HG02588 (cell line): ENCODE measurements at regions not wholly inside any gene's neighbourhood (a gene's known extent, or its start where the extent isn't known, plus 50 kb on each side); places are given as distances from the start of the nearest gene placed in this dataset.
A peak's percentile ranks its signal among the peaks of the same experiment; 100 is the strongest.
"Not testable (repeated sequence)": the region's sequence is repeated elsewhere in the genome, so short reads cannot be mapped to it uniquely, and the experiment has no call there.

Experiments used
- ATAC-seq: cut with Tn5 transposase; IDR thresholded peaks from one replicate; pipeline ENCODE4 v1.9.1; 2021; ENCODE audit warnings: mild to moderate bottlenecking, moderate library complexity; ENCODE audit not compliant: unreplicated experiment

DNA sequence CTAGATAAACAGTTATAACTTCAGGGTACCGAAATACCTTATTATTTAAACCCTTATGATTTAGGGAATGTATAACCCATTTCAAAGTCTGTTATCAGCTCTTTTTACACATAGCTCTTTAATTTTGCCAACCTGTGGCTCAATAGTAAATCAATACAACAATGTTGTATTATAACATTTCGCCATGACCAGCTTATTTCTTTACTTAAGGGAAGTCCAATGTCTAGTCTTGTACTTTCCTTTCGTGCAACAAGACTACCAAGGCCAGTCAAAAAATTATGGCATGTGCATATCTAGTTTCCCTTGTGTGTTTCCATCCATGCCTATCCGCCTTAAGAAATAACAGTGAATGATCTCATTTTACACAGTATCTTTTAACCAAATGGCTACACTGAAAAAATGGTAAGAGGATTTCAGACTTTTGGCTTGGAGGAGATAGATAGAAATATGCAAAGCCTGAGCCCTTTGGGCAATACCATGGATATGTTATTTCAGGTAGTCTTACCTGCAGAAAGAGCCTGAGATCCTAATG, 239.5 kb upstream of the RPS23 start:
- ATAC-seq, result no peak

DNA sequence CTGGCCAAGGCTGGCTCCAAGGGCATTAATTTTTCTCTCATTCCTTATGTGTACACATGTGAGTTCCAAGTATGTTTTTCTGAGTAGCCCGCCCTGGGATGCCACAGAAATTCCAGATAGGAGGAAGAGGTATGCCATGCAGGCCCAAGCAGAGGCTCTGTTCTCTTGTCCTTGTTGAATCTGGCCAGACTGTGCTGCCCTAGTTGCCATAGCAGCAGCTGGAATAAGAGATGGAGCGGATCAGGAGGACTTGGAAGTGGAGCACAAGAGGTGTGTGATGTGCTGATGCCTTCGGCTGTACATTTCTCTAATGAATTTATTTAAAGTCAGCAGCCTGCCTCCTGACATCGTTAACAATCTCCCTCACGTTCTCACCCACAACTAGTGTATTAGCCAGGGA, 235.6 kb upstream of the RPS23 start:
- ATAC-seq, result no peak

DNA sequence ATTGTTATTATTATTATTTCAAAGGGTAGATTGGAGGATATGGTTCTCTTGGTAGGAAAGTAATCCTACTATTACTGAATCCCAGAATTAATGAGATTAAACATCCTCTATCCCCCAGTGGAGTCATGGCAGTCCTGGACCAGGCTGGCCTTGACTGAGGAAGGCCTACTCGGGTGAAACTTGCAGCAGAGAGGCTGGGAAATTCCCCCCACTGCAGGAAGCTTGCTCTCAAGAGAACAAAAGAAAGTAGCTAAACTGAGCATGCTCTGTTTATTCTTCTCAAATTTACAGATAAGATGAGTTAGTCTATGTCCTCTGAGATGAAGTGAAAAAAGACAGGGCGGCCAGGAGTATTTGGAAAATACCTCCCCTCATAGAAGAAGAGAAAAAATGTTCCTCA, 233.9 kb upstream of the RPS23 start:
- peak; percentile 64 for ATAC-seq

DNA sequence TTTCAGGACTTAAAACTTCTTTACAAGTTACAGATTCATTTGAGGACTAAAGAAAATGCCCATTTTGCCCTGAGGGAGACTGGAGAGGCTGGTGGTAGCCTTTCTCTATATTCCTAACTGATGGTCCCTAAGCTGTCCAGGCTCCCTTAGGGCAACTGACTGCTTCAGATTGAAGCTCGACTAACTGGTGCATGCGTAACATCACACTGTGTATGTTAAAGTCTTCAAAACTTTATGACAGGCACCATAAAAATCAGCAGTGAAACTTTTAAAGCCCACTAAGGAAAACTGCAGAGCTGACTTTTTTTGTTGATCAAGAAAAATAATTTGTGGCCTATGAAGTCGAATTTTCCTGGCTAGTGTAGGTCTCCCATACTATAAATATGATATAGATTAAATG, 233.0 kb upstream of the RPS23 start:
- no peak for ATAC-seq

DNA sequence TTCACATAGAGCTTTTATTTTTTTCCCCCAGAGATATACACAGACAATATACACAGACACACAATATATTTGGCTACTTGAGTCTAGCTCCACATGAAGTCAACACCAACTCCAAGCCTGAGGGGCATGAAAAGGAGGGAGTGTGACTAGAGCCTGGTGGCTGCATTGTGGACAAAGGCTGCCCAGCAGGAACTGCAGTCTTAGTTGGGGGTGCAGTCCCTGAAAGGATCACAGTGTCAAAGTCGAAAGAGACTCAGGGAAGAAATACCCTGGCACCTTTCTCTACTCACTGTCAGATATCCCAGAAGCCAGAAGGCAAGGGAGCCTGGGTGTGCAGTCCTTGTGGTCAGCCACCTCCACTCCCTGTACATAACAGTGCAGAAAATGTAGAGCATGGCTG, 231.6 kb upstream of the RPS23 start:
- no peak for ATAC-seq

DNA sequence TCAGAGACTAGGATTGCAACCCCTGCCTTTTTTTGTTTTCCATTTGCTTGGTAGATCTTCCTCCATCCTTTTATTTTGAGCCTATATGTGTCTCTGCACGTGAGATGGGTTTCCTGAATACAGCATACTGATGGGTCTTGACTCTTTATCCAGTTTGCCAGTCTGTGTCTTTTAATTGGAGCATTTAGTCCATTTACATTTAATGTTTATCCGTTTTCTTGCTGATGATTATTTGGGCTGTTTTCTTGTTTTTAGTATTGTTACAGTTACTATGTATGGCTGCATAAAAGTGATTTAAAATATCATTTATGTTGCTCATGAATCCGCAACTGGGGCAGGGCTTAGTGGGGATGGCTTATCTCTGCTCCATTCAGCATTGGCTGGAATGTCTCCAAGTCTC, 228.2 kb upstream of the RPS23 start:
- ATAC-seq, result not testable (repeated sequence)

DNA sequence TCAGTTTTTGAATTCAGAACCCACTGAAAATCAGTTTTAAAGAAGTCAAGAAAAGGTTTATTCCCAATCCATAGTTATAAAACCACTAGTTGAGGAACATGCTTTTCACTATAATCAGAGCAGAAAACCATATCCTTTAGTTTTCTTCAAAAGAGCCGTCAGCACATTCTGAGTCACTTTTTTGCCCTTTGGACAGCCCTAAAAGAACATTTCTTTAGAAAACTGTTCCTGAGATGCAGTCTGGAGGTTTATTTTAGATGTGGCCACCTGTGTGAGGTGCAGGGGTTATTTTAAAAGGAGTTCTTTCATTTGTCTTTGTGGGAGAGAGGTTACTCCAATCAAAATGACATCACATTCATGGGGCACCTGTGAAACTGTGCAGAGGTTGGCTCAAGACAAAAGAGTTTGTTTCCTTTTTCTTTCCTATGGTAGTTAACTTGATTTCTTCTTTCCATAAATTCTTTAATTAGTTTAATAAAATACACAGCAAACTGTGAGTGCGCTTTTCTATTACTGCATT, 221.6 kb upstream of the RPS23 start:
- ATAC-seq, result no peak

DNA sequence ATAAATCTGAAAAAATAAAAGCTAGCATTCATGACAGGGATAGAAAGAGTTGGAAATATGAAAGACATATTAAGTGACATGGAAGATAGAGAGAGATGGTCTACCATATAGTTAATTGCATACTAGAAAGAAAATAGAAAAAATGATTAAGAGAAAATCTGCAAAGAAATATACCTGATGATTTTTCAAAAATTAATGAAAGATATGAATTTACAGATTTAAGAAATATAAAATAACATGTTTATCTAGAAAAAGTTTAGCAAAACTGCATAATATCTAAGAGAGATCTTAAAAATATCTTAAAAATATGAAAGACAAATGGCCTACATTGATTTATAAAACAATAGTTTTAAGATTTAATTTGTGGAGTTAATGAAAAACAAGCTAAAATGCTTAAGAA, 219.1 kb upstream of the RPS23 start:
- ATAC-seq, result no peak

DNA sequence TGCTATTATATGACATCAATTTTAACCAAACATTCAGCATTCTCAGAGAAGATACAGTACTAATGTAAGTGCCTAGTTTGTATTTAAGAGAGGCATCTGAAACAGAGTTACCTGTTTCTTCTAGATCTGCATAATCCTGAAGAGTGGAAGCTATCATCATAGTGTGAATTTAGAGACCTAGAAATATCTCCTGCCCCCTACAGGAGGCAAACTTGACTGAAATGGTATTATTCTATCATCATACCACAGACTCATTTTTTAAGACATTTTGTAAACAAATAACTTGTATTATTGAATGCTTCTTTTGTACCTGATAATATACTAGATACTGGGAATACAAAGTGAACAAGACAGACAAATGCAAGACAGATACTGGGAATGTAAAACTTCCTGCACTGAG, 216.8 kb upstream of the RPS23 start:
- no peak for ATAC-seq

DNA sequence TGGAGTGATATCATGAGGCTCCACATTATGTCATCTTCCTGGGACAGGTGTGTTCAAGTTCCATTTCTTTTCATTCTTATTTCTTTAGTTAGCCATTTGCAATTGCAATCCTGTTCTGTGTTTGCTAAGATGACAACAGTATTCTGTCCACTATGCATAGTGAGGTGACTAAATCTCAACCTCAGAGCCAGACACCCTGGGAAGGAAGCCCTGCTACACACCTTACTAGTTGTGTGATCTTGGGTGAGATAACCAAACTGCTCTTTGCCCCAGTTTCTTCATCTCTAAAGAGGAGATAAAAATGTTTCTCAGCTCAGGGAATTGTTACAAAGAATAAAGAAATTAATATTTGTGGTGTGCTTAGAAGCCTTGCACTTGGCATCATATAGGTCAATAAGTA, 215.1 kb upstream of the RPS23 start:
- no peak for ATAC-seq

DNA sequence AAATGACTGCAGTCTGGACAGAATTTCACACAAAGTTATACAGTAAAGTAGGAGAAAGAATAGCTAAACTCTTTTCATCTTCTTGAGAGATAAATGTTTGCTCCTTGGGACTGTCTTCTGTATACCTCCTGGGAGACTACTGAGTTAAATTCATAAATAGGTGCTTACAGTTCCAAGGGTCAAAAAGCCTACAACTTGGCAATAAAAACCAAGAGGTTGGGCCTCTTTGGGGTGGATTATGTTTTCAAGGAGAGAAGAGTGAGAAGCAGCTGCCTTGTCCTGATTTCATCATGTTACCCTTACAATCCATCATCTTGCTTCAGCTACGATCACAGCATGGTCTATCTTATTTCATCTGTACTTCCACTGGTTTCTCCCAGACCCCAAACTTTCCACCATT, 213.2 kb upstream of the RPS23 start:
- no peak for ATAC-seq

DNA sequence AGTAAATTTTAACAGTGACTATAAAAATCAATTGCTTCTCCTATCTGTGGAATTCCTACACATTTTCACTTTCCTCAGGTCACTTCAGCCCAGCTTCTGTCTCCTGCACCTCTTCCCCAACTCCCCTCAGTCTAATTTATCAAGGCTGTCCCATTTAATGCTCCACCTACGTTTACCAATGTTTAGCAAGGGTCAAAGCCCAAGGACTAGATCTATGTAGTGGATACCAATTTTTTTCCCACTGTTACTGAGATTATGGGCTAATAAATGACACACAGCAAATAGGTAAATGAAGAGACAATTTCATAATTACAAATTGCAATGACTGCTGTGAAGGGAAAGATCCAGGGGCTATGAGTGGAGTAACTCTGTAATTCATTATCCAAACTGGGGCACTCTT, 211.5 kb upstream of the RPS23 start:
- ATAC-seq, result no peak

DNA sequence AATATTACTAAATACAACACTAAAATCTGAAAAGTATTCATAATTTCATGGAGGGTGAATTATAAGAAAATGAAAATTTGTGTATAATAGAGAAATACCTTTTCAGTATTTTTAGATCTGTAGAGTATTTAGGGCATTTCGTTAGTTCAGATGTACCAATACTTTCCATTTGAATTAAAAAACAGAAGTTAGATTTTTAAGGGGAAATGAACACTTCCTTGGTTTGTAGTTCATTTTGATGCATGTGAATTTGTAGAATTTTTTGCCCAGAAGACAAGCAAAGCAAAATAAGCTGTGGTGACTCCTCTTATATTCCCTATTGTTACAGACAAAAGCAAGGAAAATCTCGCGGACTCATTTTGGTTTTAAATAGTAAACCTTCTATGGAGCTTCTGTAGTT, 209.0 kb upstream of the RPS23 start:
- ATAC-seq, result no peak

DNA sequence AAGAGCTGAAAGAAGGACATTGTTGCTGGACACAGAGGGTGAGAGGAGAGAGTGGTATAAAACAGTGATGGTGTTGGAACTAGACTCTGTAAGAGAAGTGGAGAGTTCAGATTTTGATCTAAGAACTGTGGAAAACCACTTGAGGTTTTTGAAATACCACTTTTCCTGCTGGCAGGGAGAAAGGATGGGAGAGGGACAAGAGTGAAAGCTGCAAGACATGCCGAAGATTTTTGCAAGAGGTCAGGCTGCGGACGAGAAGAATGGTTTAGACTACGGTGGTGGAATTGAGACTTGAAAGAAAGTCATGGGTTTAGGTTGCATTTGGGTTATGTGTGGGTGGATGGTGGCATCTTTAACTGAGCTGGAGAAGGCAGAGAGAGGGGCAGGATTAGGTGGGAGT, 202.2 kb upstream of the RPS23 start:
- ATAC-seq, result no peak

DNA sequence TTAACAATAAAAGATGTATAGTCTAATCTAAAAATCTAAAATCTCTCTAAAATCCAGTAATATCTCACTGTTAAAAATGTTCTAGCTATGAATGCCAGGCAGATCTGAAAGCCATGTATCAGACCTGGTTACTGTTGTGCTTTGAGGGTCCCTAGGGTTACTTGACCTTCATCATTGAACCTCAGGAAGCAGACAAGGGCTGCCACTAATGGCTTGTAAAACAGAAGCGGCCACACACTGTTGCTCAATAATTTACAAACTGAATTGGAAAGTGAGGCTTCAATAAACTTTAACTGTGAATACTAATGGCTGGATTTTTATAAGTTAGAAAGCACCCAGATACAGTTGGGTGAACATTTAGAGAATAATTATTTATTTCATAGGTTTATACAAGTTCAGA, 198.0 kb upstream of the RPS23 start:
- no peak for ATAC-seq

DNA sequence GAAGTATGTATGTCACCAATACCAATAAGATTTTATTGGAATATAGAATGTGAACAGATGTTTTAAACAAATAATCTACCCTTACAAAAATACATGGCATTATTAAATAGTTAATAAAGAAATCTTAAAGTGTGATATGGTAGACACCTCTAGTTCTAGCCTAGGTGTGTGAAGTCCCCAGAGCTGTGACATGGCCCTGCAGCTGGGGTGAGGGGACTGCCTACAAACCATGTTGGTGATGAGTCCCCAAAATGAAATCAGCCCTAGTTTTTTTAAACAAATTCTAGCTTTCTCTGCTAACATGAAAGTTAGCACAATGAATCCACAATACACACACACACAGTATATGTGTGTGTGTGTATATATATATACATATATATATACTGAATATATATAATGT, 195.1 kb upstream of the RPS23 start:
- no peak for ATAC-seq

DNA sequence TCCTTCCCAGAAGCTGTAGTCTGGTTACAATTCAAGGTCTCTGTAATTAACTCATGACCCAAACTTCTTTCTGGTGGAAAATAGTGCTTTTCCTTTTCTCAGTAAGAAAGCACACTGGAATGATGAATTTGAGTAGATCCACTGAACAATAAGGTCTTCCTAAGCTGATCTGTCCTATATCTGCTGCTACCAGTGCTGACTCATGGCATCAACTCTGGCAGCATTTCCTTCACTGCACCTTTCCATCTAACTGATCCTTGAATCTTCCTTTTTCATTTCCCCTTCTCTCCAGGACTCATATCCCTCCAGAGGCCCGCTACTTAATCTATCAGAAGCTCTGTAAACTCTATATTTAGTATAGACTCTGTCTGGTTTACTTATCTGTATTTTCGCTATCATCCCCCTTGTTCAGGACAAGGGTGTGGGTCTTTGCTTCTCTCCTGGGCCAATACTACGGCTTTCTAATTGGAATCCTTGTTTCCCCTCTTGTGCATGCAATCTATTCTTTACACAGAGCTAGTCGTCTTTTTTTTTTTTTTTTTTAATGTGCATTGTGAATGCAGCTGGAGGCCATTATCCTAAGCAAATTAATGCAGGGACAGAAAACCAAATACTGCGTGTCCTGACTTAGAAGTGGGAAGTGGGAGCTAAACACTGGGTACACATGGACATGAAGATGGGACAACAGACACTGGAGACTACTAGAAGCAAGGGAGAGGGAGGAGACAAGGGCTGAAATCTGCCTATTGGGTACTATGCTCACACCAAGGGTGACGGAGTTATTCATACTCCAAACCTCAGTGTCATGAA, 192.2 kb upstream of the RPS23 start:
- ATAC-seq, result no peak

DNA sequence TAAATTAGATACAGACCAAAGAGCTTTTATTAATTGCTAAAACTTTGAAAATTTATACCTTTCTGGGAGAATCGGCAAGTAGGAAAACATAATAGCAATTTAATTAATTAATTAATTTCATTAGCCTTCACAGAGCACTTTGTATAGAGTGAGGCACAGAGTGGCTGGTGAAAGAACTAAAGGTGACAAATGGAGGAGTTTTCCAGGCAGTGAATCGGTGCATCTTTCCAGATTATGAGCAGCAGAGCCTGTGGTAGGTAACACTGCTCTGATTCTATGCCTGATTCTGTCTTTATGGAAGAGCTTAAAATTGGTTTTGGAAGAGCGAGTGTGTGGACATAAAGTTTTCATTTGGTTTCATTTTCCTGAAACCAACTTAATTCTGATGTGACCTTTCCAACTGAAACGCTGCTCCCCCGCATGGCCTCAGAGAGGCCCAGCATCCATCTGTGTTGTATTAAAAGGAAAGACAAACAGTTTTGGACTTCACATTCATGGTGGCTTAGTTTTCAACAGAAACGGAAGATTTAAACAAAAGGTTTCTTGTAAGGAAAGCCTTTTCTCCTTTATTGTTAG, 188.9 kb upstream of the RPS23 start:
- ATAC-seq, result no peak

DNA sequence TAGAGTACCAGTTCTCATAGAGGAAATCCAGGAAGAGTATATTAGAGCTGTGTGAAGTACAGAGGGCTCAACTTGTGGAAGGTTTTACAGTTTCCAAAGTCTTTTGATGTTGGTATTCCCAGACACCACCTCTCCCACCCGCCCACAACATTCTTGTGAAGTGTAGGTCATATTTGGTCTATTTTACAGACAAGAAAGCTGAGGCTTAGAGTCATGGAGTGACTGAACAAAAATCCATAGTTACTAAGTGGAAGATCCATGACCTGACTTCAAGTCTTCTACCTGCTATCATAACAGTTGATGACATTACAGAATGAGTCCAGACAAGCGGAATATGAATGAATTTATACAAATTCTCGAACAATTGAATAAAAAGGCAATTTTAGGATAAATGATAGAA, 187.1 kb upstream of the RPS23 start:
- no peak for ATAC-seq

DNA sequence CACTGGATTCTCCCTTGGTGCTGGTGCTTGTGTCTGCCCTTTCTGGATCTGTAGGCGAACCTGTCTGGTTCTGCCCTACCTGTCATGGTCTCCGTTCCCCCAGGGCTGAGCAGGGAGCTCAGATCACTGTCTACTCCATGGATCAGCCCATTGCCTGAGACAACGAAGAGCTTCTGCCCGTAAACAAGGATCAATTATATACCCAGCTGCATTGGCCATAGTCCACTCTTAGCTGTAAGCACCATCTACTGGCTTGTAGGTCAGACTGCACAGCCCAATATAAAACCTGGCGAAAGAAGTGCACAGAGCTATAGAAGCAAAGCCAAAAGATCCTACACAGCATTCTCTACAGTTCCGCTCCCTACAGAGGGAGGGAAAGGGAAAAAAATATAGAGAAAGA, 181.5 kb upstream of the RPS23 start:
- ATAC-seq, result no peak

DNA sequence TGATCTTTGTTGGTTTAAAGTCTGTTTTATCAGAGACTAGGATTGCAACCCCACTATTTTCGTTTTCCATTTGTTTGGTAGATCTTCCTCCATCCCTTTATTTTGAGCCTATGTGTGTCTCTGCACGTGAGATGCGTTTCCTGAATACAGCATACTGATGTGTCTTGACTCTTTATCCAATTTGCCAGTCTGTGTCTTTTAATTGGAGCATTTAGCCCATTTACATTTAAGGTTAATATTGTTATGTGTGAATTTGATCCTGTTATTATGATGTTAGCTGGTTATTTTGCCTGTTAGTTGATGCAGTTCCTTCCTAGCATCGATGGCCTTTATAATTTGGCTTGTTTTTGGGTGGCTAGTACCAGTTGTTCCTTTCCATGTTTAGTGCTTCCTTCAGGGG, 177.2 kb upstream of the RPS23 start:
- not testable (repeated sequence) for ATAC-seq

DNA sequence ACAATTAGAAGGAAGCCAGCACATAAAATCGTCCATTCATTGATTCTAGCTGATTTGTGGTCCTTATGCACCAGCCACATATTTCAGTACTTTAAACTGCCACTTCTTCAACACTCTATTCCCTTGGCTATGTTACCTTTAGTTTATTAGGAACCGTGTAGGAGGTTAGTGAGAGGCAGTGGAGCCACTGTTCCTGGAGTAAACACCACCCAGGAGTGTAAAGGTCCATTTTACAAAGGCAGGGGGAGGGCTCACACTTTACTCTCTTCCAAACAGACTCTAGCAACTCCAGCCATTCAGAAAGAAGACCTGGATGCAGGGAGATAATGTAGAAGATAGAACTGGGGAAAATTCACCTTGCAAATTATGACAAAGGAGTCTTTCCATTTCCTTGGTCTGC, 170.2 kb upstream of the RPS23 start:
- ATAC-seq, result no peak
